CD4-positive, alpha-beta T cell treated with Interleukin-15 for 4 hours (primary cell): ENCODE measurements at regions not wholly inside any gene's neighbourhood (a gene's known extent, or its start where the extent isn't known, plus 50 kb on each side); places are given as distances from the start of the nearest gene placed in this dataset.

Source experiments
- DNase-seq: peaks from one replicate; pipeline ENCODE4 v3.0.0-alpha.2; 2020; ENCODE audit warnings: low spot score

DNA sequence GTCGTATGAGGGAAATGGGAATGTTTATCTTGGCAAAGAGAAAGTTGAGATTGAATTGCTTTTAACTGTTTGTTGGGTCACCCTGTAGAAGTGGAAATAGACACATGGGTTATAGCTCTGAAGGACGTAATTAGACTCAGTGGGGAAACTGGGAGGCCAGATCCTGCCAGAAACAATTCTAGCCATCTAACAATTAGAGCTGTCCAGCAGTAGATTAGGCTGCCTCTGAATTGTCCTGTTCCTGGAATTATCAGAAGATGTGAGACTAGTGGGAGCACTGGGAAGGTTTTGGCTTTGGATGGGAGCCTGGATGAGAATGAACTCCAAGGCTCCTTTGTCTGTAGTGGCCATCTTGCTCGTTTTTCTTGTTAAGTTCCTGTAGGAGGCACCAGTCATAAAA, 61.9 kb upstream of the IGFBP7 start:
- no peak for DNase-seq

DNA sequence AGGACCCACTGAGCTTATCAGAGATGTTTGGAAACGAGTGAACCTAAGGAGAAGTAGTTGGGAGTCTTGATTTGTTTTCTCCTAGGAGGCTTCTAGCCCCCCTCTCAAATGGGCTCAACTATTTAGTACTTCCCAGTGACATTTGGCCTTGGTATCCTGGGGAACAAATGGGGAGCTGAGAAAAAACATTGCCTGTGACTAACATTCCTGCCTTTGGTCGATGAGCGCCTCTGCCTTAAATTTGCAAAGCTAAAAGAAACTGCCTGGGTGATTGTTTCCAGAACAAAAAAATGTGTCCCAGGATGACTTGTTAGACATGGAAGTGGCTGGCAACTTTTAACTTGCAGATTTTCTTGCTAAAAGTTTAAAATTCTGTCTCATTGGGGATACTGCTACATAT, 58.8 kb upstream of the IGFBP7 start:
- no peak for DNase-seq

DNA sequence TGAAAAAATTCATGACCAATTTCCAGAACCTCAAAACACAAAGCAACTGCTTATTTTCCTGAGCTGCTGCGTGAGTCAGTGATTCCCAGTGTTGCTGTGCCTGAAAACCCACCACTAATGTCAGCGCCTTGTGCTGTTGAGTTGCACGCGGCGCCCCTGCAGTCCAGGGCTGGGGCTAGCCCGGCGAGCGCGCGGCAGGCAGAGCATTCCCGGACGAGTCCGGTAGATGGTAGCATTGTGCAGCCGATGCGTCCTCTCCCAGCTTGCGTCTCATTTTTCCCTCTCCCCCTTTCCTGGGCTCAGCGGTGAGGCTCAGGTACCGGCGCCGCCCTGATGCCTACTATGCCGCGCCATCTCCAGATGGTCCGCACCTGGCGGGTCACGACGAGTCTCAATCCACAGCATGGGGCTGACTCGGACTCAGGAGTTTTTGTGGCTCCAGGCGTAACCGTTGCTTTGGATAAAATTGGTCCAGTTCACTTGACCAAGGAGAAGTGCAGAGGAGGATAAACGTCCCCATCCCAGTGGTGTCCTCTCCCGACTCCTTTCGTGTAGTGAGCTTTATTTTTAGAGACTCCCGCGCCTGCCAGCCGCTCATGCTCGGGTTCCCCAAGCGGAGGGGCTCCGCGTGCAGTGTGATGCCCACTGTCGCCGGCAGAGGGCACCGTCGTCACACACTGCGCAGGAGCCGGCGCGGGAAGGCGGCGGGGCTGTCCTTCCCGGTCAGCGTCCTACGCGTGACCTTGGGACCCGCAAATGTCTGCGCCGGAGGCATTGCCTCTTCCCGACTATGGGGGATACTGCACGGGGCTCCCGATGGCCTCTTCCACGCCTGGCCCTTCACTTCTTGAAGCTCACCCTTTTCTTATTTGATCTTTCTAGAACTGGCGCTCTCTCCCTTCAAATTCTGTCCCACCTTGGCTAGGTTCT, 53.6 kb upstream of the IGFBP7 start:
- DNase-seq: peak; percentile 54

DNA sequence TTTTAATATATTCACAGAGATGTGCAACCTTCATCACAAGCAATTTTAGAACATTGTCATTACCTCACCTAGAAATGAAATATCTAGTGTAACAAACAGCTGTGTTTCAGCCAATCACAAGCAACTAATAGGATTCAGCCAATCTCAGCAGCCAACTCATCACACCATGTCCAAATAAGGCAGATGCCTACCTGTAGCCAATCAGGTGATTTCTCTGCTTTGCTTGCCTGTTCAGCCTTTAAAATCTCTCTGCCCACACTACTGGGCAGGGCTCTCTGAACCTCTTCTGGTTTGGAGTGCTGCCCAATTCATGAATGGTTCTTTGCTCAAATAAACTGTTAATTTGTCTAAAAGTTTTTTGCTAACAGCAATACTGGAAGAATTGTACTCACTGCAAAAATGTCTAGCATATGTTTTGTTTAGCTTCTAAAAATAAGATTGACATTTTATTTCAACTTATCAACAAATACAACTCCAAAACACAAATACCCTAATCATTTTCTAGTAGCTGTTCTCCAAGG, 52.4 kb upstream of the IGFBP7 start:
- no peak for DNase-seq
